ENCODE measurements at regions not wholly inside any gene's neighbourhood (a gene's known extent, or its start where the extent isn't known, plus 50 kb on each side); places are given as distances from the start of the nearest gene placed in this dataset.

GRCh38 chr10:69723653-69724052, 78.1 kb upstream of the COL13A1 start:
- no peaks in the 10 kb centered on the region for H3K9me3 ChIP-seq (ENCODE audit: control insufficient read depth in 2 of 3, insufficient read depth in 1 of 3, low read length in 3 of 3)
- H3K4me3 ChIP-seq (ENCODE audit: low read length in 3 of 3), result no peak overlapping the region
- no peak overlapping the region for H3K9ac ChIP-seq (ENCODE audit: low read length in 3 of 3)
- H3K27me3 ChIP-seq (ENCODE audit: control insufficient read depth, insufficient read depth, low read length), result no peaks in the 10 kb centered on the region
- no peak for FAIRE-seq
- no peak for TF ChIP-seq CTCF (IDR thresholded peaks at IDR 0.05; ENCODE audit: borderline replicate concordance, extremely low read depth, insufficient read depth)
- H3K27ac ChIP-seq (ENCODE audit: low read depth in 2 of 2, low read length in 2 of 2), result no peak overlapping the region
- H3K4me1 ChIP-seq (ENCODE audit: control insufficient read depth in 2 of 3, insufficient read depth in 2 of 3, low read depth in 1 of 3, low read length in 3 of 3), result no peaks in the 10 kb centered on the region
- no peaks in the 10 kb centered on the region for H3K36me3 ChIP-seq (ENCODE audit: control insufficient read depth in 2 of 3, insufficient read depth in 3 of 3, low read length in 3 of 3)
- DNase-seq, result no peak
- intact Hi-C loops (cut with DNase I), result no loop called here

- Histone ChIP-seq H3K4me1 (ENCODE audit: control insufficient read depth in 2 of 3, insufficient read depth in 2 of 3, low read depth in 1 of 3, low read length in 3 of 3) (no peaks in the 10 kb centered on the region), H3K27me3 (ENCODE audit: control insufficient read depth, insufficient read depth, low read length) (no peaks in the 10 kb centered on the region), H3K9me3 (ENCODE audit: control insufficient read depth in 2 of 3, insufficient read depth in 1 of 3, low read length in 3 of 3) (no peaks in the 10 kb centered on the region), H3K4me3 (ENCODE audit: low read length in 3 of 3) (no peak overlapping the region), H3K9ac (ENCODE audit: low read length in 3 of 3) (no peak overlapping the region), H3K27ac (ENCODE audit: low read depth in 2 of 2, low read length in 2 of 2) (no peak overlapping the region), H3K36me3 (ENCODE audit: control insufficient read depth in 2 of 3, insufficient read depth in 3 of 3, low read length in 3 of 3) (no peaks in the 10 kb centered on the region)
- peak in 2 of 5 donors; percentile 8 to 11 for DNase-seq
- no peak for TF ChIP-seq CTCF (IDR thresholded peaks at IDR 0.05; ENCODE audit: borderline replicate concordance, extremely low read depth, insufficient read depth)
- intact Hi-C loops (cut with DNase I), result no loop called here
- FAIRE-seq, result no peak
These were observed 74.9 kb upstream of the COL13A1 start for GRCh38 chr10:69726850-69727249.

GRCh38 chr10:69728335-69728870, 73.3 kb upstream of the COL13A1 start:
- DNase-seq, result peak in 2 of 5 donors; percentile 12 to 50
- H3K9me3 ChIP-seq (ENCODE audit: control insufficient read depth in 2 of 3, insufficient read depth in 1 of 3, low read length in 3 of 3), result no peaks in the 10 kb centered on the region
- H3K4me1 ChIP-seq (ENCODE audit: control insufficient read depth in 2 of 3, insufficient read depth in 2 of 3, low read depth in 1 of 3, low read length in 3 of 3), result no peaks in the 10 kb centered on the region
- FAIRE-seq, result no peak
- no peak overlapping the region for H3K4me3 ChIP-seq (ENCODE audit: low read length in 3 of 3)
- no peak overlapping the region for H3K27ac ChIP-seq (ENCODE audit: low read depth in 2 of 2, low read length in 2 of 2)
- H3K36me3 ChIP-seq (ENCODE audit: control insufficient read depth in 2 of 3, insufficient read depth in 3 of 3, low read length in 3 of 3), result no peaks in the 10 kb centered on the region
- intact Hi-C loops (cut with DNase I), result no loop called here
- no peak for TF ChIP-seq CTCF (IDR thresholded peaks at IDR 0.05; ENCODE audit: borderline replicate concordance, extremely low read depth, insufficient read depth)
- H3K27me3 ChIP-seq (ENCODE audit: control insufficient read depth, insufficient read depth, low read length), result no peaks in the 10 kb centered on the region
- H3K9ac ChIP-seq (ENCODE audit: low read length in 3 of 3), result no peak overlapping the region
